Osteocyte (in vitro differentiated cells): ENCODE measurements at regions not wholly inside any gene's neighbourhood (a gene's known extent, or its start where the extent isn't known, plus 50 kb on each side); places are given as distances from the start of the nearest gene placed in this dataset.
A peak's percentile ranks its signal among the peaks of the same experiment; 100 is the strongest.

ENCODE experiments used
- DNase-seq: peaks from one replicate; pipeline ENCODE4 v3.0.0; 2021; ENCODE audit warnings: mixed read lengths; ENCODE audit not compliant: unreplicated experiment; ENCODE audit errors: extremely low spot score
- H3K27ac Mint-ChIP-seq: one replicate; pipeline ENCODE4 v1.8.0; 2021; ENCODE audit warnings: mild to moderate bottlenecking, mixed read lengths; ENCODE audit not compliant: unreplicated experiment
- H3K27me3 Mint-ChIP-seq: one replicate; pipeline ENCODE4 v1.8.0; 2021; ENCODE audit warnings: mixed read lengths; ENCODE audit not compliant: unreplicated experiment
- H3K36me3 Mint-ChIP-seq: one replicate; pipeline ENCODE4 v1.8.0; 2021; ENCODE audit warnings: mixed read lengths; ENCODE audit not compliant: unreplicated experiment
- H3K4me1 Mint-ChIP-seq: one replicate; pipeline ENCODE4 v1.8.0; 2021; ENCODE audit warnings: mixed read lengths; ENCODE audit not compliant: unreplicated experiment
- H3K4me3 Mint-ChIP-seq: one replicate; pipeline ENCODE4 v1.8.0; 2021; ENCODE audit warnings: mild to moderate bottlenecking, moderate library complexity, mixed read lengths; ENCODE audit not compliant: unreplicated experiment
- H3K9me3 Mint-ChIP-seq: one replicate; pipeline ENCODE4 v1.8.0; 2021; ENCODE audit warnings: mixed read lengths; ENCODE audit not compliant: unreplicated experiment
- TF ChIP-seq, protein P1 (sequence below): fragments of 200-600 bp; sonication (generic); IDR thresholded peaks from 2 replicates; pipeline ENCODE4 v1.5.0; 2021; ENCODE audit warnings: antibody characterized with exemption, mild to moderate bottlenecking, moderate library complexity

DNA sequence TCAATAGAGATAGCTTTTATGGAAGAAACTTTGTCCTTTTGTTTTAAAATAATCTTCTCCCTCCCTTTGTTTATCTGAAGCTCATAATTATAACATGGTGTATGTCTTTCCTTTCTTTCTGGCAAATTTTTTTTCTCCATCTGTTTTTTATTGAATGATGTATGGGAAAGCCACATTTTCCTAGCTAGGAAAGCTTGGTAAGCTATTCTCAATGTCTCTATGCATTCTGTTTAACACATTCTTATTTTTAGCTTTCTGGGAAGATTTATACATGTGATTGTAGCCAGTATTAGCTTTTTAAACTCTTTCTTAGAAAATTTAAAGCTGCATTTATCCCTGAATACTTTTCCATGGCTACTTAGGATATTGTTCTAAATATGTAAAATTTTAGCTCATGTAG lies 124.9 kb upstream of the CSNK1A1L start:
- DNase-seq: no peak
- TF ChIP-seq, protein P1, sequence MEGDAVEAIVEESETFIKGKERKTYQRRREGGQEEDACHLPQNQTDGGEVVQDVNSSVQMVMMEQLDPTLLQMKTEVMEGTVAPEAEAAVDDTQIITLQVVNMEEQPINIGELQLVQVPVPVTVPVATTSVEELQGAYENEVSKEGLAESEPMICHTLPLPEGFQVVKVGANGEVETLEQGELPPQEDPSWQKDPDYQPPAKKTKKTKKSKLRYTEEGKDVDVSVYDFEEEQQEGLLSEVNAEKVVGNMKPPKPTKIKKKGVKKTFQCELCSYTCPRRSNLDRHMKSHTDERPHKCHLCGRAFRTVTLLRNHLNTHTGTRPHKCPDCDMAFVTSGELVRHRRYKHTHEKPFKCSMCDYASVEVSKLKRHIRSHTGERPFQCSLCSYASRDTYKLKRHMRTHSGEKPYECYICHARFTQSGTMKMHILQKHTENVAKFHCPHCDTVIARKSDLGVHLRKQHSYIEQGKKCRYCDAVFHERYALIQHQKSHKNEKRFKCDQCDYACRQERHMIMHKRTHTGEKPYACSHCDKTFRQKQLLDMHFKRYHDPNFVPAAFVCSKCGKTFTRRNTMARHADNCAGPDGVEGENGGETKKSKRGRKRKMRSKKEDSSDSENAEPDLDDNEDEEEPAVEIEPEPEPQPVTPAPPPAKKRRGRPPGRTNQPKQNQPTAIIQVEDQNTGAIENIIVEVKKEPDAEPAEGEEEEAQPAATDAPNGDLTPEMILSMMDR: no peak
- Mint-ChIP-seq H3K4me1 (peaks cover 18% of the 10 kb centered on the region), H3K27ac (no peak overlapping the region), H3K27me3 (no peaks in the 10 kb centered on the region), H3K9me3 (peaks cover 18% of the 10 kb centered on the region), H3K36me3 (peaks cover 4% of the 10 kb centered on the region), H3K4me3 (no peak overlapping the region)

DNA sequence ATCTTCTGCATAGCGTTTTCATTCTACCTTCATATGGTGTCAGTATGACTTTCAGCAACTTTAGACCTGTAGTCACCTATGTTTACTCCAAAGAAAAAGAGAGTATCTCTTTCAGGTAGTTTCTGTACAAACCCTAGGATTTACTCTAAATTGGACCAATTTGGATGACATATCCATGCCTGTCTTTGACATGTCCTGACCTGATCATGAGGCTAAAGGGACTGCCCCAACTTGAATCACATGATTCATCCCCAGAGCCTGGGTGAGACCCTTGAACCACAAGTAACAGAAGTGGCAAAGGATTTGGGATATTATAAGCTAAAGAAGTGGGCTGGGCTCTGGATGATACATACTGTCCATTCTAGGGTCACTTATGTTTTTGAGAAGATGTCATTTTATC lies 124.5 kb upstream of the CSNK1A1L start:
- H3K27ac Mint-ChIP-seq: no peak overlapping the region
- TF ChIP-seq, protein P1: no peak
- peaks cover 4% of the 10 kb centered on the region for H3K36me3 Mint-ChIP-seq

DNA sequence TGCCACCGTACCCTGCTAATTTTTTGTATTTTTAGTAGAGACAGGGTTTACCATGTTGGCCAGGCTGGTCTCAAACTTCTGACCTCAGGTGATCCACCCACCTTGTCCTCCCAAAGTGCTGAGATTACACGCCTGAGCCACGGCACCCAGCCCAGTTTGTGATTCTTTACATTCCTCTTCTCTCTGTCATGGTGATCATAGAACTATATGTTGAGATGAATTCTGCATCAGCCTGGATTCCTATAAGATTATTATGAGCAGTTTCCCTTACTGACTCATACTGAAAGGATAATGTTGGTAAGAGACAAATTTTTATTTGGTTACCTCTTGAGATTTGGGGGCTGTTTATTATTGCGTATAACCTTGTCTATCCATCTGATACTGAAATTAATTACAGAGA lies 121.5 kb upstream of the CSNK1A1L start:
- Mint-ChIP-seq H3K27me3 (no peaks in the 10 kb centered on the region), H3K4me3 (no peak overlapping the region), H3K36me3 (peaks cover 2% of the 10 kb centered on the region), H3K4me1 (peaks cover 20% of the 10 kb centered on the region), H3K27ac (peak overlapping the region; percentile 9), H3K9me3 (peaks cover 20% of the 10 kb centered on the region)
- no peak for DNase-seq
- TF ChIP-seq, protein P1: no peak

More for the DNA sequence above, 124.5 kb upstream of the CSNK1A1L start:
- H3K4me1 Mint-ChIP-seq: peaks cover 20% of the 10 kb centered on the region
- no peaks in the 10 kb centered on the region for H3K27me3 Mint-ChIP-seq
- no peak for DNase-seq
- H3K4me3 Mint-ChIP-seq: no peak overlapping the region
- peaks cover 16% of the 10 kb centered on the region for H3K9me3 Mint-ChIP-seq

DNA sequence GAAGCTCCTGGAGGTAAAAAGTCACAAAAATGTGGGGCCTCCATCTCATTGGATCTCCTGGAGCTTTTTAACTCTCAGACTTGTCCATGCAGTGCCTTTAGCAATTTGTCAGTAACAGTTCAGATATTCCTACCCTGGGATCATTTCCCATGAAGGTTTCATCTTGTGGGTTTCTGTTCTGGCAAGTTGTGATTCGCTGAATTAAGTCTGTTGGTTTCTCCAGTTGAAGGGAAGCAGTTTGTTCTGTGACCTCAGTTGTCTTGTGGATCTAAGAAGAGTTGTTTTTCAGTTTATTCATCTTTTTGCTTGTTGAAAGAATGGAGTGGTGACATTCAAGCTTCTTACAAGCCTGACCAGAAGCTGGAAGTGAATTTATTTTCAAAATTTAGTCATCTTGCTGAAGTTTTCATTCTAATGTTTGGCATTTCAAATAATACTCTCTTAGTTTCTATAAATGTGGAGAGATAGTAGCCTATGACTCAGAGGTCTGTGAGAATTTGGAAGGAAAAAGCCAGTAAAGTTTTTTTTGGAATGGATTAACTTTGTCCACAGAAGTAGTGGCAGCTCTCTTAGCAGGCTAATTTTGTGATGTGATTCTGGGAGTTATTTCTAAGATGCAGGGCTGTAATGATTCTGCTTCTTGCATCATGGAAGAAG lies 120.1 kb upstream of the CSNK1A1L start:
- Mint-ChIP-seq H3K27me3 (no peaks in the 10 kb centered on the region), H3K27ac (peak overlapping the region; percentile 87), H3K36me3 (peaks cover 2% of the 10 kb centered on the region), H3K9me3 (peaks cover 20% of the 10 kb centered on the region), H3K4me1 (peaks cover 20% of the 10 kb centered on the region), H3K4me3 (no peak overlapping the region)
- DNase-seq: no peak
- TF ChIP-seq, protein P1: no peak

DNA sequence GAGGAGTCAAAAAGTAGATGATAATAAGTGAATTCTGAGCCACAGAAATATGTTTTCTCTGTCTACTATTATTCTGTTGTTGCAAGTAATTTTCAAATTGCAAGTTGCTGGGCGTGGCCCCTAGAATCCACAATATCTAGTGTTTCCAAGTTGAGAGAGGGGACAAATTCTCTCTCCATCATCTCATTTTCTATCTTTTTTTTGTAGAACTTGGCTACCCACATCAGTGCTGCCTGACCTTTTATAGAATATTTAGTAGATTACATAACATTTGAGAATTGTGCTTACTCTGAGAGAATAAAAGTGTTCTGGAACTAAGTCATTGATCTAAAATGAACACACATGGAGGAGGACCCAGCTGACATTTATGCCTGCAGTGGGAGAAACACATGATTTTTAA lies 110.9 kb upstream of the CSNK1A1L start:
- Mint-ChIP-seq H3K27me3 (no peaks in the 10 kb centered on the region), H3K27ac (no peak overlapping the region), H3K9me3 (peaks cover 6% of the 10 kb centered on the region), H3K4me1 (peaks cover 13% of the 10 kb centered on the region), H3K36me3 (no peaks in the 10 kb centered on the region), H3K4me3 (no peak overlapping the region)
- DNase-seq: no peak
- TF ChIP-seq, protein P1: no peak
